GM19239 (cell line): ENCODE measurements at regions not wholly inside any gene's neighbourhood (a gene's known extent, or its start where the extent isn't known, plus 50 kb on each side); places are given as distances from the start of the nearest gene placed in this dataset.

ENCODE experiments used
- DNase-seq: peaks from one replicate; pipeline ENCODE4 v3.0.0; 2011; ENCODE audit warnings: low spot score; ENCODE audit not compliant: insufficient read length
- FAIRE-seq: peaks from 2 replicates; lab custom pipeline; 2011; peaks lifted over from hg19 to GRCh38; lab: Jason Lieb, UNC

DNA sequence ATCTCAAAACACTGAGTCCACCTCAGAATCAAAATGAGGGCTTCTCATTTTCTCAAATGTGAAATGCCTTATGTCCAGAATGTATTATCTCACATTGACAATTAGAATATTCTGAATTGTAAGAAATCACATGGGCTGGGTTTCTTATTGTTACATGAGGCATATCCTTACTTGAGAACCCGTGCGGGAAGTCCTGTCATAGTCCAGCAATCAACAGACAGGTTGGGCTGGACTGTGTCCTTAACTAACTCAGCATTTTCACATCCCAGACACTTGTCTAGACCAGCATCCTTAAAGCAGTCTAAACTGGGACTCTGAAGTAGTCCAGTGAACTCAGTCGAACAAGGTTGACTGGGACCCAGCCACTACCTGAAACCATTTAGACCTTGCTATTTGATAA lies 267.6 kb downstream of the CETN3 start:
- FAIRE-seq (no peak), DNase-seq (no peak)

DNA sequence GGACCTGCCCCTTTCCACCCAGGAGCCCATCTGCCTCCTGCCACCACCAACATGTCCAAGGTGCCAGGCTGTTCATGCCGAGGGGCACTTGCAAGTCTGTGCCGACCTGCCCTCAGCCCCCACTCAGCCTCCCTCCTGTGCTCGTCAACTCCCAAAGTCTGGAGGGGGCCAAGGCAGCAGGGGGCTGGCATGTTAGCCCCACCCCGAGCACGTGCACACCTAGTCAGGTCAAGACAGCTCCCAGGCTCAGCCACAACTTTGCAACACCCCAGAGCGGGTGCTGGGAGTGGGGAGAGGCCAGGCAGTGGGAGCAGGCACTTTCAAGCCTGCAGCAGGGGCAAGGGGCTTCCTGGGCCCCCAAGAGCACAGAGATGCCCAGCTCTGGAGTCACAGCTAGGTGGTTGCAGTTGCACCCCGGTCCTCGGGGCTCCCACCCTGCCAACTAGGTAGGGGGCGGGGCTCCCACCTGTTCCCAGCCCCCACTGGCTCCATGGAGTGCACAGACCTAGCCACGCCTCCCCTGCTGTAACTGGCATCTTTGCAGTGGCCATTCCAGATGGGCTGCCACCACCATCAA lies 272.5 kb downstream of the CETN3 start:
- FAIRE-seq (no peak), DNase-seq (no peak)

DNA sequence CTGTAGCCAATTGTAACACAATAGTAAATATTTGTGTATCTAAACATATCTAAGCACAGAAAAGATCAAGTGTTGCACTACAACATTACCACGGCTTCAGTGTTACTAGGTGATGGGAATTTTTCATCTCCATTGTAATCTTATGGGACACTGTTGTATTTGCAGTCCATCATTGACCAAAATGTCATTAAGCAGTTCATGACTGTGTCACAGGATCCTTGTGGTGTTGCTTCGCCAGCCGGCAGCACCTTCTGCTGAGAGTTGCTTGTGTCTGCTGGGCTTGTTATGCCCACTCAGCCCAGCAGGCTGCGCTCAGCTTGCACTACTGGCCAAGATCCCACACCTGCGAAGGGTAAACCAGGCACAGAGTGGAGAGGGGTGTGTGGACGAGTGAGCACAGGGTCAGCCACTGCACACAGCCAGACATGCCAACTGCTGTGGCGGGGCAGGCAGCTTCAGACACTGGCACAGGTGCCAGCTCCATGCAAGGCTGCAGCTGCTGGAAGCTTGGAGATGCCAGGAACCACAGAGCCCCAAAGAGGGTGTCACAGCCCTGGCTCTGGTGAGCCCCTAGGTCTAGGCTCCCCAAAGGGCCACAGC lies 273.7 kb downstream of the CETN3 start:
- no peak for FAIRE-seq
- no peak for DNase-seq

- DNase-seq (no peak), FAIRE-seq (no peak)
Observed at GRCh38 chr5:90134892-90135291, 274.7 kb downstream of the CETN3 start.

- FAIRE-seq (no peak), DNase-seq (no peak)
Observed at GRCh38 chr5:90134381-90134780, 275.2 kb downstream of the CETN3 start.

DNA sequence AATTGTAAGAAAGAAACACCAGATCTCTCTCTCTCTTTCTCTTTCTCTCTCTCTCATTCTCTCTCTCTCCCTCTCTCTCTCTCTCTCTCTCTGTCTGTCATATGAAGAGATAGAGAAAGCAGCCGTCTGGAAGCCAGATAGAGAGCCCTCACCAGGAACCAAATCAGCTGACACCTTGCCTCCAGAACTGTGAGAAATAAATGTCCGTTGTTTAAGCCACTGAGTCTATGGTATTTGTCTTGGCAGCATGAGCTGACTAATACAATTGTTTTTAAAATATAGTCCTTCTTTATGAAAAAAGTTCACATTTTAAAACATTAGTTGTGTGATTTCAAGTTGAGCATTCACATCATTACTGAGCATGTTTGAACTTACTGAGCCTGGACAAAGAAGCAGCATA lies 275.6 kb downstream of the CETN3 start:
- FAIRE-seq: no peak
- no peak for DNase-seq

DNA sequence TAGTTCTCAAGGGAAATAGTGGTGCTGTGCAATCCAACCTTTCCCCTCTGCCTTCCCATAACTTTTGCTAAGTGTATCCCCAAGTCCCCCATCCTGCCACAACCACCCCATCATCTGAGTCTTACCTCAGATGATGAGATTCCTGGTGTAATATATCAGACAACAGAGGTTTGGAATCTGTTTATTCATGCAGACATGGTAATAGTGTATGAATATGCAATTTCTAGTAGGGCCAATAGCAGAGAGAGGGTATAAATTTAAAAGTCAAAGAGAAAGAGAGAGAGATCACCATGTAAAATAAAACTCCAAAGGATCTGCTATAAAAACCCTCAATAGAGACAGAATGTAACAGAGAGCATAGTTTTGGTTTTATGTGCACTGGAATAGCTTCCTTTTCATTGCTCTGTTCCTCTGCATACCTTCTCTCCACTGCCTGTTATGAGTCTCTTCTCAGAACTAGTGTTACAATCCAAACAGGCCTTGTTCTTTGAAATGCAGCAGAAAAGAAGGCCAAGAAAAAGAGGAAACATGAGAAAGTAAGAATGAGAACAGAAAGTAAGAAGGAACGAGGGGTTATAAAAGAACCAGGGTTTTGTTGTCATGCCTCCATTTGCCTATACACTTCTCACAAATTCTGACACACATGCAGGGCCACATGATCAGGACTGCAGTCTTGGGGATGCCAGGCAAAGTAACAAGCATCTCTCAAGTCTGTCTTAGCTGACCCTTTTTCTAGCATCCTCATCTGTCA lies 278.0 kb downstream of the CETN3 start:
- DNase-seq (peak; percentile 8), FAIRE-seq (peak; percentile 72)

DNA sequence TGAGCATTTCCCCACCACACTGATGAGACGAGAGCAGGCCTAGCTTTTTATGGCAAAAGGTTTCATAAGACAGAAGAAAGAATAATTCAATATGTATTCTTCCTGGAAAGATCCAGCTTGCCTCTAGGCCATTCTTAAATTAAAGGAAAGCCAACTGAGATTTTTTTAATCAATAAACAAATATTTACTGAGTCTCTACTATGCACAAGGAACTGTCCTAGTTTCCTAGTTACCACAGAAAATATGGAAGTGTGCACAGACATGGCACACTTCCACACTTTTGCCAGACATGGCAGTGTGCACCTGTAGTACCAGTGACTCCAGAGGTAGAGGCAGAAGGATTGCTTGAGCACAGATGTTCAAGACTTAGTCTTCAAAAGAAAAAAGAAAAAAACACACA lies 281.0 kb downstream of the CETN3 start:
- no peak for DNase-seq
- FAIRE-seq: no peak

DNA sequence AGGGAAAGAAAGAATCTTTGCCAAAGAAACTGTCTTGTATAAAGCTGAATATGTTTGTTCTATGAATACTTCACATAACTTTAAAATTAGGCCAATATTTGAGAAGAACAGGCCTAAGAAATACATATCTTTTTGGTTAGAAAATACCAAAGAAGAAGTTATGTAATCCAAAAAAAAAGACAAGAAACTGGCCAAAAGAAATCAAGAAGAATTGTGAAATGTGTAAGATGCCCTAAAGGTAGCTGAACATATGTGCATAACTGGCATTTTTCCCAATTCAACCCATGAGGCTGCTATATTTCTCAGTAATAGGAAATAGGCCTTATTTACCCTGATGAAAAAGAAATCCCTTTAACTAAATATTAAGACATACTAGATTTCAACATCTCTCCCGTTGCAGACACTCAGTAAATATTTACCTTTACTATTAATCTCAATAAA lies 290.0 kb downstream of the CETN3 start:
- DNase-seq (no peak), FAIRE-seq (no peak)

DNA sequence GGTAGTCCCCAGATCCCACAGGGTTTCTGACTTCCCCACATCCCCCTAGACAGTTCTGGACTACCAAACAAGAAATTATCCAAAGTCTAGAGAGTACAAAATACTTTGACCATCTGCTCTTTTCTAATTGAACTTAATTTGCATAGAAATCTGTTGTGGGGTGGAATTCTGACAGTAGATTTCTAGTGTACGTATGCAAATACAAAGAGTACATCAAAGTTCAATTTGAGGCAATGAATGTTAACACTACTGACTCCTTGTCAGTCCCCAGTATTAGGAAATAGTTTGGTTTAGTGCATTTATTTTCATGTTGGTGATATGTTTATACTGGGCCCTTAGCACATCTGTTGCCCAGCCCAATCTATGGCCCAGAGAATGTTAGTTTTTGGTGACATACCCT lies 292.6 kb downstream of the CETN3 start:
- DNase-seq: no peak
- no peak for FAIRE-seq

DNA sequence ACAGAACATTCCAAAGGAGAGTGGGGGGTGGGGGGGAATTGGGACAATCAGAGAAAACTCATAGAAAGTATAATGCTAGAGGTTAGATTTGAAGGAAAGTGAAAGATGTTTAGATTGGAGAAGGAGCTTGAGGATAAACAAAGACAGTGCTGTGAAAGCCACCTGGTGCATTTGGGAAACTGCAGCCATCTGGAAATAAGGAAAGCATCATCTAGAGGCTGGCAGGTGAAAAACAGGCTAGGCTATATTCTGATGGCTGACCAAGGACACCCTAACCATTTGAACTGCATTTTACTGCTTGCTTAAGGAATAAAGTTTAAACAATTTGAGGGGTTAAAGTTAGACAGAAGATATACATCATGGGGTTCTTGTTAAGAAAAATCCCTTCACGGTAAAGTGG lies 296.4 kb downstream of the CETN3 start:
- no peak for FAIRE-seq
- no peak for DNase-seq

DNA sequence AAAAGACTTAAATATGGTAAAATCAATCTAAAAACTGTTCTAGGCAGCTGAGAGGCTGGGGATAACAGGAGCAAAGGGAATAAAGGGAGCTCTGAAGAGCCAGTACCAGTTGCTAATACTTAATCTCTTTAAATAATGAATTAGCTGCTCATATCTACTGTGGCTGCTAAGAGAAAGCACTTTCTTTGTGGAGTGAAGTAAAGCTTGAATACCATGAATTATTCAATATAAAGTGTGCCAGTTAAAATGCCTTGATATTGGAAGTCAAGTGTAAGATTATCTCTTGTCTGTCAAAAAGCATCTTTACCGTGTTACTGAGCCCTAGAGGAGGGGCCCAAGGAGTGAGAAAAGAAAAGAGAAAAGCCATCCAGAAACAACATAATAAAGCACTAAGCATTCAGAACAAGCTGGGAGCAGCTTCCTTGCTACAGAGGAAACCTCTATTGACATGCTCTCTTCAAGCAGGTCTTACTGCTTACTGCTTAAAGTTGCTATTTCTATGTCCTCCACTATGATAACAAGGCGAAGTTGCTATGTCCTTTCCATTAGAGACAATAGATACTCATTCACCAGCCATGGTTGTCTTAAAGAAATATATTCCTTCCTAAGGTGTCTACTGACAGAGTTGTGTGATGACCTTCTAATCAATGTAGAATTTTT lies 297.4 kb downstream of the CETN3 start:
- FAIRE-seq (no peak), DNase-seq (no peak)

- FAIRE-seq (no peak), DNase-seq (no peak)
Observed at GRCh38 chr5:90111364-90112032, 298.1 kb downstream of the CETN3 start.

DNA sequence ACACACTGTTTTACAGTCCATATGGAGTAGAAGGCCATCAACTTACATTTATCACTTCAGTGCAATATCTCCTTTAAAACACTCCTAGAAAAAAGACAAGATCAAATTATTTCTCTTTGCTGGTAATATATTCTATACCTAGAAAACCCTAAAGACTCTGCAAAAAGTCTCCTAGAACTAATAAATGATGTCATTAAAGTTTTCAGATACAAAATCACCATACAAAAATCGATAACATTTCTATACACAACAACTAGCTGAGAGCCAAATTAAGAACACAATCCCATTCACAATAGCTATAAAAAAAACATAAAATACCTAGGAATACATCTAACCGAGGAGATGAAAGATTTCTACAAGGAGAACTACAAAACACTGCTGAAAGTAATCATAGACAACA lies 300.3 kb downstream of the CETN3 start:
- DNase-seq: no peak
- no peak for FAIRE-seq

GRCh38 chr5:90099099-90099498 lies 310.5 kb downstream of the CETN3 start:
- DNase-seq: no peak
- FAIRE-seq: no peak

- no peak for FAIRE-seq
- no peak for DNase-seq
Observed at GRCh38 chr5:90097082-90097477, 312.5 kb downstream of the CETN3 start.

DNA sequence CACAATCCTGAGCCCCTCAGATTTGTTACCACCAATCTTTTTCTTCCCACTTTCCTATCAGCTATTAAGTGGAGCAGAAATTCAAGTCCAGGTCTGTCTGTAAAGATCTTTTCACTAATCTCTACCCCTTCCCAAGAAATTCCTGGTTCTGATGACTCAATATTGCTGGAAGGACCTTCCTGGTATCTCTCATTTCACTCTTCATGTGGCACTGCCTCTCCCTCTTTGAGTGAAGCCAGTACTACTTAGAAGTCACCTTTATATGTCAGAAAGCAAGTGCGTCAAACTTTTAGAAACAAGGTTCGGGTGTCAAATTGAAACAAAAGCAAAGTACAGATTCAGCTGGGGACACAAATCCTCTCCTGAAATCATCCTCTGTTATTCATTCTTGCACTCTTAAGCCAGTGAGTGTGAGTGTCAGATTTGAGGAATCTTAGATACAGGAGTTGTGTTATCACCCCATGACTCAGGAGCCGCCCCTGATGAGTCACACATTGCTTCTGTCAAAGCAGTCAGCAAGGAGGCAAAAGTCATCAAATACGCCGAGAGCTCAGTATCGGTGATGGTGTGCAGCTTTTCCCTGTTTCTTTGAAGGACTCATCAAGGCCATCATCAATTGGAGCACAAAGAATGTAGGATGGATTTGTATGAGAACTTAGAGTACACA lies 313.0 kb downstream of the CETN3 start:
- DNase-seq (no peak), FAIRE-seq (no peak)

- DNase-seq: no peak
- no peak for FAIRE-seq
Observed at GRCh38 chr5:90095292-90096060, 314.1 kb downstream of the CETN3 start.

DNA sequence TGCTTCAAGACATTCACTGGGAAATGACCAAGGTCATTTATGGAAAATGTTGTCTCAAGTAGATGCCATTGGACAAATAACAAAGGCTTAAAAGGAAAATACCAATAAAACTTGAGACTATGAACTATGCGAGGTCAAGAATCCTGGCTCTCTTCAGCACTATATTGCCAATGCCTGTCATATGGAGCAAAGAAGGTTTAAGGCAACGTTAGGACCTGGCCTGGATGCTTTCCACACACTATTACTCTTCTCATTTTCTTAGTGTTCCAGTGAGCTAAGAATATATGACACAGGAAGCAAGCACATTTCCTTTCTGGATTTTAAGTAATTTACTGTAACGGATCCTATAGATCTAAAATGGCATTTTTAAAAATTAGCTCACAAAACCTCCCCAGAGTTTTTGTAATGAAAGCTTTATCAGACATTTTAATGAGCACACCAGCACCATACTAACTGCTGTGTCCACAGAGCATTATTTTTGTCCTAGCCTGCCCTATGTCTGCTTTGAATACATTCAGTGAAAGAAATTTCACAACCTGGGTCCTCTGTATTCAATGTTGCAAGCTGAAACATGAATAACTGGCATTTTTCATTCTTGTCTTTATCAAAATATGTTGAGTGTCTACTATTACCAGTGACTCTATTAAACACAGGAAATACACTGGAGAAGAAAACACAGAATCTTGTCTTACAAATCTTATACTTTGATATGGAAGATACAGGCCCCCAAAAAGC lies 315.6 kb downstream of the CETN3 start:
- FAIRE-seq (no peak), DNase-seq (no peak)
